GM19455 (cell line): ENCODE measurements at regions not wholly inside any gene's neighbourhood (a gene's known extent, or its start where the extent isn't known, plus 50 kb on each side); places are given as distances from the start of the nearest gene placed in this dataset.

Experiments
- ATAC-seq: cut with Tn5 transposase; IDR thresholded peaks from one replicate; pipeline ENCODE4 v1.9.1; 2021; ENCODE audit not compliant: unreplicated experiment

DNA sequence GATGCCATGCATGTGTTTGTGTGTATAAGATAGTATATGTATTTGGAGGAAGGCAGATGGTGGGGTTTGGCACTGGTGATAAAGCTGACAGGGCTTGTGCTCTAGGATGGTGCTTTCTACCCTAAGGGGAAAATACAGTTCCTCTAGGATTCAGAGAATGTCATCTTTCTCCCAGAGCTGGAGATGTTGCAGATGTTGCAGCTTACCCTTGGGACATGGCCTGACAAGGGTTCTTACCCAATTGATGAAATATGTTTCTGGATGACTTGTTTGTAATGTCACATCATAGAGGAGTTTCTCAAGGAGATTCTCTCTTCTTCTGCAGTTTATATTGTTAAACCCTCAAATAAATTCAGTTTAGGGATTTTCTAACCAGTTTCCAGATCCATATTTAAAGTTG lies 52.5 kb upstream of the PITX2 start:
- no peak for ATAC-seq

DNA sequence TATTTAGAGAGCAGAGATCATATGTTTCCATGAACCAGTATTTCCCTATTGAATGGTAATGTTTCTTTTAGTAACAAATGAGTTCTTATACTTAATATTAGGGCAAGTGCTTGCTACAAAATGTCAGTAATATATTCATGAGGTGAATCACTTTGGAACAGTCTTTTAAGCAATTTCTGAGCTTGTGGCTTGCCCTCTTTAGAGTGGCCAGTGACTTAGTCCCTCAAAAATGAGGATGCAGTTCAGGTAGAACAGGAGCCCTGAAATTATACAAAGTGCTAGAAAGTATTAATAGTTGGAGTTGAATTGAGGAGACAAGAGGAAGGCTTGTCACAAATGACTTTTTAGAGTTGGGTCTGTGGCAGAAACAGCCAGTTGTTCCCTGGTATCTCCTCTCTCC lies 53.4 kb upstream of the PITX2 start:
- no peak for ATAC-seq

- no peak for ATAC-seq
These were observed 55.8 kb upstream of the PITX2 start for GRCh38 chr4:110678517-110679227.

DNA sequence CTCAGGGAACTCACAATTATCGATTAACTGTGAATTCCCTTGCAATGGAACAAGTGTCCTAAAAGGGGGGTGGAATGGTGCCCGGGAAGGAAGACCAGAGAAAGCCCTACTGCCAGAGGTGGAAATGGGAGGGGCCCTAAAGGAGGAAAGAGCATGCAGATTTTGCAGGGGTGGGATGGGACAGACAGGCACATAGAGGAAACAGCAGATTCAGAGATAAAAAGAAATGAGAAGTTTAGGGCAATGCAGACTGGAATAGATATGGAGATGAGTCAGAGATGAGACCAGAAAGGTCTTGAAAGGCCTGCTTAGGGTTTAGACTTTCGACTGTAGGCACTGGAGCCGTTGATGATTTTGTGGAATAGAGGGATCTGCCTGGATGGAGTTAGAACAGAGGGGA lies 57.4 kb upstream of the PITX2 start:
- no peak for ATAC-seq

GRCh38 chr4:110681381-110681780 lies 58.5 kb upstream of the PITX2 start:
- ATAC-seq, result no peak

DNA sequence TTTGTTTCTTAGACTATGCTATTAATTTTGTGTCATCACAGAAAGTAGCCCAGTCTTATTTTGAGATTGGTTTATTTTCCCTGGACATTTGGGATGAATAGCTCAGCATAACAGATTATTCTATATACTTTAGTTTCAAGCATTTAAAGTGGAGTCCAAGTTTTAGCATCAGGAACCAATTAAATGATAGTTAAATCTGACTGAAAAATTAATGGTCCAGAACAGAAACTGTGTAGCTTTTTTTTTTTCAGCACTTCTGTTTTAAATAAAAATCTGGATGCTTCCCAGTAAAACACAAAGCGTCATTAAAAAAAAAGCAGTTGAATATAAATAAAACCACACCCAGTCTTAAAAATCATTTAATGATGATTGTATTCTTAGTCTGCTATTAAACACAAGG lies 59.4 kb upstream of the PITX2 start:
- no peak for ATAC-seq

- no peak for ATAC-seq
These were observed 60.7 kb upstream of the PITX2 start for GRCh38 chr4:110683601-110684000.

GRCh38 chr4:110702326-110702725 lies 79.4 kb upstream of the PITX2 start:
- no peak for ATAC-seq

DNA sequence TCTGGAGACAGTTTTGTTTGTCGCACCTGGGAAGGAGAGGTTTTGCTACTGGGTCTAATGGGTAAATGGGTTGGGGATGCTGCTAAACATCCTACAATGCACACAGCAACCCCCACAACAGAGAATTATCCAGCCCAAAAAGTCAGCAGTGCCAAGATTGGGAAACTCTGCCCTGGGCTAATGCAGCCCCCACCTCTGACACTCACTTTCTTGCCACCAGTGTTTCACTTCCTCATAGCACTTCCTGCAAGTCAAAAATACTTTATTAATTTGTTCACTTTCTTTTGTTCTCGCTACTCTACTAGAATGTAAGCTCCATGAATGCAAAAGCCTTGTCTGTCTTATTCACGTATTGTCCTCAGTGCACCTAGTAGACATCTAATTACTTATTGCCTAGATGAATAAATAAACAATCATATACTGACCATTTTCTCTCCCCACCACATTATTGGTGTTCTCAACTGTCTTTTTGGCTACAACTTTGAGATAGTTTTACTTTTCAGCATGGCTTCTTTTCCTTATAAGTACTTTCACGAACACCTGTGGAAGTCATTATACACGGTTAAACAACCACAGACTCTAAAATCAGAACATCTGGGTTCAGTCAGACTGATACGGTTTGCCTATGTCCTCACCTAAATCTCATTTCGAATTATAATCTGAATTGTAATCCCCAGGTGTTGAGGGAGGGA lies 82.0 kb upstream of the PITX2 start:
- peak; percentile 56 for ATAC-seq

DNA sequence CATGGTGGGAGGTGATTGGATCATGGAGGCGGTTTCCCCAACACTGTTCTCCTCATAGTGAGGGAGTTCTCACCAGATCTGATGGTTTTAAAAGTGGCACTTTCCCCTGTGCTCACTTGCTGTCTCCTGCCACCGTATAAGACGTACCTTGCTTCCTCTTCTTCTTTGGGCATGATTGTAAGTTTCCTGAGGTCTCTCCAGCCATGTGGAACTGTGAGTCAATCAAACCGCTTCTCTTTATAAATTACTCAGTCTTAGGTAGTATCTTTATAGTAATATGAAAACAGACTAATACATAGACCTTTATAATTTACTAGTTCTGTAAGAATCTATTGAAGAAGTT lies 82.5 kb upstream of the PITX2 start:
- no peak for ATAC-seq

GRCh38 chr4:110710070-110710469 lies 87.2 kb upstream of the PITX2 start:
- no peak for ATAC-seq

- ATAC-seq, result no peak
These were observed 89.6 kb upstream of the PITX2 start for GRCh38 chr4:110712486-110712885.

GRCh38 chr4:110730318-110730717 lies 107.4 kb upstream of the PITX2 start:
- ATAC-seq, result no peak

DNA sequence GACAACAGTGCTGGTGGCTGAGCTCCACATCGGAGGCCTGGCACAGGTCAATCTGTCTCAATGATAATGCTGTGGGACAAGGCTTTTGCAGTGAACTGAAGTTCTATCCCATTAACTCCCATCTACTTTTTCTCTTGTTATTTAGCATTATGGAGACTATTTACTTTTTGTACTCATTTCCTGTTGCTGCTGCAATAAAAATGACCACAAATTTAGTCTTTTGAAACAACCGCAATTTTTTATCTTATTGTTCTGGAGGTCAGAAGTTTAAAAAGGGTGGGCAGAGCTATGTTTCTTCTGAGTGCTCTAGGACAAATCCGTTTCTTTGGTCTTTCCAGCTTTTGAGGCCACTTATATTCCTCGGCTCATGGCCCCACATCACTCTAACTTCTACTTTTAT lies 111.0 kb upstream of the PITX2 start:
- ATAC-seq, result no peak

GRCh38 chr4:110735686-110736085 lies 112.8 kb upstream of the PITX2 start:
- no peak for ATAC-seq

- ATAC-seq, result no peak
These were observed 115.1 kb upstream of the PITX2 start for GRCh38 chr4:110737931-110738330.

DNA sequence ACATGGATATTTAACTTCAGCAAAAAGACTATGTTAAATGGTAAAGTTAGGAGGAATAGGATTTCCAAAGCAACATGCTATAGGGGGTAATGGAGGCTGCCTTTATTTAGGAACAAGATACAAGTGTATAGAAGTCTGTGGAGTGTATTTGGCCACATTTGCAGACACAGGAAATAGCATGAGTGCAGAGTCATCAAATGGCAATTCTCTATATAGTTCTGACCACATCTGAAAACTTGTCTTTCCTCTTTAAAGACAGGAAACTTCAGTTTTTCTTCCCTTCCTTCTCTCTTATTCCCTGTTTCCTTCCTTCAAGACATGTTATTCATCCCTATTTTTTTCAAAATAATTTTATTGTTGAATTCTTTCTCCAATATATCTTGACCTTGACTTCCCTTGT lies 119.3 kb upstream of the PITX2 start:
- no peak for ATAC-seq

GRCh38 chr4:110748071-110748470 lies 125.2 kb upstream of the PITX2 start:
- no peak for ATAC-seq

- no peak for ATAC-seq
These were observed 128.3 kb upstream of the PITX2 start for GRCh38 chr4:110751183-110751582.

- ATAC-seq, result no peak
These were observed 129.1 kb upstream of the PITX2 start for GRCh38 chr4:110751986-110752385.

DNA sequence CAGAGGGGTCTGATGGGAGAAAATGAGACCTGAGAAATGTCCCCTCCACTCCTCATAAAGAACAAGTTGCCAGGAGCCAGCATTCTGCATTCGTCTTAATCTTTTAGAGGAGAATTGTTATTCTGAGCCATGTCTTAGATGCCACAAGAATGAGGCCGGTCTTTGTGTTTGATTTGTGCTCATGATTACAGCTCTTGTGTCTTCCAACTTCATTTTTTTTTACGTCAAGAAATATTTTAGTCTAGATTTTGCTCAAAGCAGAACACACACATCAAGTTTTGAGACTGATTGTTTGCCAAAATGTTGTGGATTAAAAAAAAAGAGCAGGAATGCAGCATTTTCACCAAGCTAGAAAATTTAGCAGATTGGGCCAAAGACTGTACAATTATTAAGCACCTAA lies 130.6 kb upstream of the PITX2 start:
- ATAC-seq, result no peak

GRCh38 chr4:110754716-110755115 lies 131.8 kb upstream of the PITX2 start:
- no peak for ATAC-seq

GRCh38 chr4:110769578-110769977 lies 146.7 kb upstream of the PITX2 start:
- ATAC-seq, result no peak
